GM18861 (cell line): ENCODE measurements at regions not wholly inside any gene's neighbourhood (a gene's known extent, or its start where the extent isn't known, plus 50 kb on each side); places are given as distances from the start of the nearest gene placed in this dataset.
"Not testable (repeated sequence)": the region's sequence is repeated elsewhere in the genome, so short reads cannot be mapped to it uniquely, and the experiment has no call there.

Experiments used
- ATAC-seq: cut with Tn5 transposase; IDR thresholded peaks from one replicate; pipeline ENCODE4 v1.9.1; 2021; ENCODE audit not compliant: unreplicated experiment

DNA sequence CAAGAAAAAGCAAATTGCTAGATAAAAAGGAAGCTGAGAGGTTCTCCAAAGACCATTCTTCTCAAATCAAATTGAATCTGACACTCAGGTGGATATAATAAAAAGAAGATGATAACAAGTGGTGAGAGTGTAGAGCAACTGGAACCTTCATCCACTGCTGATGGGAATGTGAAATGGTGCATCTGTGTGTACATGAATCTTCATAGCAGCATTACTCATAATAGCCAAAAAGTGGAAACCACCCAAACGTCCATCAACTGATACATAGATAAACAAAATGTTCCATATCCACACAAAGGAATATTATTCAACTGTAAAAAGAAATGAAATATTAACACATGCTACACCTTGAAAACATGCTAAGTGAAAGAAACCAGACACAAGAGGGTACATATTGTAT is 357.2 kb upstream of the EPHA4 start:
- ATAC-seq: no peak

DNA sequence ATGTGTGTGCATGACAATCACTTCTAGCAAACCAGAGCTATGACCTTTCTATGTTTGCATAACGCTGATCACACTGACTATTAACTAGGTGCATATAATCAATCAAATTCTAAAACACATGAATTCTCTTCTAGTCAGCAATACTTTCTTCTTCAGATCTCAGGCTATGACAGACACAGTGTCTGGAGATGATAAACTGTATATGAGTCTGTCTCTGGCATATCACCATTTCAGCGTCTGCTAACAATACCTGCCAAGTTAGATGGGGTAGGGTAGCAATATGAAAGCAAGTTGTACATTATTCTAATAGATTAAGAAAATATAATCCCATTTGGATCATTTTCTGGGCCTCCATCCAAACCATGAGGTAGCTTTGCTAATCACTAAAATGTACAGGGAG is 354.2 kb upstream of the EPHA4 start:
- no peak for ATAC-seq

DNA sequence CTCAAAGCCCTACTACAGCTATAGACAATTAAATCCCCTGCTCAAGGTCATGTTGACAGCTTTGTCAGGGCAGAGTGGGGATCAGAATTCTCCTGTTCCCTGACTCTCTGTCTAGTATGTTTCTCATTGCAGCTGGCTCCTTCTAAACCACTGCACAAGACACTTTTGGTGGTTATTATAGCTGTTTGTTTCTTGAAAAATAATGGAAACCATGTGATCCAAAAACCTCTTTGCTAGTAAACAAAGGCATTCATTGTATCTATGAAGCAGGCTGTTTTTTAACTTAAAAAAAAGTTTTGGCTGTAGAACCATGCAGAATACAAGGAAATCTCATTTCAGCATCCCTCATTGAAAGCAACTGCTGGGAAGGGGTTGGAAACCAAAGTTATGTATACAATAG is 352.5 kb upstream of the EPHA4 start:
- no peak for ATAC-seq

DNA sequence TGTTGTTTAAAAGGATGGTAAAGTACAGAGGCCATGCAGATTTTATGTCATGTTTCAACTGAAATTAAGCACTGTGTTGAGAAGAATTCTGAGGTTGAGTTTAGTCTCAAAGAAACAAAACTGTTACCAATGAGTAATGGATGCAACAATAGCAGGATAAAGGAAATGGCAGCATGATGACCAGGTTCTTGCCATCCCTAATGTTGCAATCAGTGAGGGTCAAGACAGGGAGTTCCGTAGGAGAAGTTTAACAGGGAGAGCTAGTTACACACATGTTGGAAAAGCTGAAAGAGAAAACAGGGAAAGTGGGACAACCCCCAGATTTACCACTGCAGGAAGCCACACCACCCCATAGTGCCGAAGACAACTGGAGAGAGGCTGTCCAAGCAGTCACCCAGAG is 343.8 kb upstream of the EPHA4 start:
- no peak for ATAC-seq

DNA sequence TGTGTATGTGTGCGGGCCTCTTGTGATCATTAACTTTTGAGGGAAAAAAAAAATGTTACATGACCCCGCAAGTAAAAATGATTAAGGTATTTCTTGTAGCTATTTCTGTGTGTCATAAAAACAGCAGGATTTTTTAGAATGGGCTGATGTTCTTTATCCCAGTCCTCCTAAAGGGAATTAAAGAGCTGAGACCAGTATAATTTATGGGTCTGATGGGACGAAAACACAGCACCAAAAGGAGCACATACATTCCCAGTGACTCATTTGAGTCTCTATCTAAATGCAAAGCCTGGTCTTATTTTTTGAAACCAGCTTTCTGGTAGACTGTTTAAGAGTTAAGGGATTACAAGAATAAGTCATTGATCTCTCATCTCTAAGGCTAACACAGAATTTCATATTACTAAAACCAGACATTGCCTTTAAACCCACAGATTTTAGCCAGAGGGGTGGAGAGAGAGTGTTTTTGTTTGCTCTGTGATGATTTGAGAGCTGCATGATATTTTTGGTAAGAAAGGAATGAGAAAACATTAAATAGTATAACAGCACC is 342.3 kb upstream of the EPHA4 start:
- ATAC-seq: no peak

DNA sequence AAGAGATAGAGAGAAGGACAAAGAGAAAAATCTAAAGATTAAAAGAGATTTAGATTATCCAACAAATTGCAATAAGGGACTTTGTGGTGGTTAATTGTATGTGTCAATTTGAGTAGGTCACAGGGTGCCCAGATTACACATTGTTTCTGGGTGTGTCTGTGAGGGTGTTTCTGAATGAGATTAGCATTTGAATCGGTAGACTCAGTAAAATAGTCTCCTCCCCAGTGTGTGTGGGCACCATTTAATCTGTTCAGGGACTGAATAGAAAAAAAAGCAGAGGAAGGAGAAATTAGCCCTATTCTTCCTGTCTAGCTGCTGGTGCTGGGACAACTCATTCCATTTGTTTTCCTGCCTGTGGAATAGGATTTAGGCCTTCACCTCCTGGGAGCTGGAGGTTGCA is 339.8 kb upstream of the EPHA4 start:
- ATAC-seq: no peak

DNA sequence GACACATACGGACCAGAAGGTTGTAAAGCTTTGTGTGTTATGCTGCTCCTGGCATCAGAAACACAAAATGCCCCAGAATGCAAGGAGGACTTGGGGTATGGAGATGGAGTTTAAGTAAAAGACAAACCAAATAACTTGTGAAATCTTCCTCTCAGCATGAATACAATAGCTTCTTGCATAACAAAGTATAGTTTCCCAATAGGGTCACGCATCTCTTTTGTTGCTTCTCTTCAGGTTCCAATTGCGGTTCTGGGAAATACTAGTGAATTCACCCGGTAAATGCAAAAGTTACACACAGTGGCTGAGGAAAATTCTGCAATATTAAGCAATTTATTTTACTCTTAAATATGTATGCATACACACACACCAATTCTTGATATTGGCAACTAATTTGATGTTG is 339.2 kb upstream of the EPHA4 start:
- no peak for ATAC-seq

DNA sequence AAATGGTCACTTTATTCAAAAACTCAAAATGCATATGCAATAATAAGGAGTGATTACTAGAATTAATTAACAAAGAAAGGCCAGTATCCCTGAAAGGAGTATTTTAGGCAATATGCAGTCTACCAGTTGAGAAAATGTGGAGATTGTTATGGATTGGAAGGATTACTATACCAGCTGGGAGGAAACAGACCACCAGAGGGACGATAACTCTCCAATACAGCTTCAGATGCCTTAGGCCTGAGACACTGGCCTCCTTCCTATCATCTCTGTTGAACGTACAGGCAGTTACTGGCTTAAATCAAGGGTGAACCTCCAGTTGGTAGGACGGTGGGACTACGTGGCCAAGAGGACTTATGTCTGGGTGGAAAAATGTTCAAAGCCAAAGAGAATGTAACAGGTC is 336.4 kb upstream of the EPHA4 start:
- no peak for ATAC-seq

DNA sequence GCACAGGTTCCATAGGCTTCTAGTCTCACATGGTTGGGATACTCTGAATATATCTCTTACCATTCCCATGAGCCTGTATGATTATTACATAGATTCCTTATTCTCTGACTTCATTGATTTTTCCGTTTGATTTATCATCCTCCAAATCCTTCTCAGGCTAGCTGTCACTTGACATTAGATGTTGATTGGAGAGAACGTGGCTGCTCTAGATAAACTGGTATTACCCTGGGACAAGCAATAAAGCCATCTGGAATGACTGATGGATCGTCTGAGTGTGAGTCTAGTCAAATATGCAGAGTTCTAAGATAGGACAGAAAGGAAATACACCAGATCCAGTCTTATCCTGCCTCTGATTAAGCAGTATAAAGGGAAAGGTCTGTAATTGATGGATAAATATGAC is 325.6 kb upstream of the EPHA4 start:
- ATAC-seq: no peak

DNA sequence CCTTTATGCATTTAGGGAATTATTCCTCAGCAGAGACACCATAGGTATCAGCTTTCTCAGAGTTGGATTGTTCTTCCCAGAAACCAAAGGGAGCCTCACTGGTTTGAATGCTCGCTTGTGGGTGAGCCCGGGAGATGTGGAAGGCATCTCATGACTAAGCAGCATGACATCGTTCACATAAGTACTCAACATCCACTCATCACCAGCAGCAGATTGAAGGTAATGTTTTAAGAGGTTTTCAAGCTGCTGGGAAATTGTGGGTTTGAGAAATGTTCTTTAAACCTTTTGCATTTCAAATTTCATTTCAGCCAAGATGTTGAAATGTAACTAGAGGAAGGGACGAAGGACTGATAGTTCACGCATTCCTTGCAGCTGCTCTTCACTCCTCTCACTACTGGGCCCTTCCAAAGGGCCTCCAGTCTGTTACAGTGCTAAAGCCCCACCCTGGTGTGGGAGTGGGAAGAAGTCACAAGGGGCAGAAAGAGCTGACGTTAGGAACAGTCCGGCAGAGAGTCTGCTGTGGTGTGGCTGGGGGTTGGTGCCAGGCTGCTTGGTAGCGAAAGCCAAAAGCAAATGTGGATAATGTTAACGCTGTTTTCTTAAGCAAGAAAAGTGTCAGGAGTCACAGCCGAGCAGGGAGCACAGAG is 324.5 kb upstream of the EPHA4 start:
- no peak for ATAC-seq

DNA sequence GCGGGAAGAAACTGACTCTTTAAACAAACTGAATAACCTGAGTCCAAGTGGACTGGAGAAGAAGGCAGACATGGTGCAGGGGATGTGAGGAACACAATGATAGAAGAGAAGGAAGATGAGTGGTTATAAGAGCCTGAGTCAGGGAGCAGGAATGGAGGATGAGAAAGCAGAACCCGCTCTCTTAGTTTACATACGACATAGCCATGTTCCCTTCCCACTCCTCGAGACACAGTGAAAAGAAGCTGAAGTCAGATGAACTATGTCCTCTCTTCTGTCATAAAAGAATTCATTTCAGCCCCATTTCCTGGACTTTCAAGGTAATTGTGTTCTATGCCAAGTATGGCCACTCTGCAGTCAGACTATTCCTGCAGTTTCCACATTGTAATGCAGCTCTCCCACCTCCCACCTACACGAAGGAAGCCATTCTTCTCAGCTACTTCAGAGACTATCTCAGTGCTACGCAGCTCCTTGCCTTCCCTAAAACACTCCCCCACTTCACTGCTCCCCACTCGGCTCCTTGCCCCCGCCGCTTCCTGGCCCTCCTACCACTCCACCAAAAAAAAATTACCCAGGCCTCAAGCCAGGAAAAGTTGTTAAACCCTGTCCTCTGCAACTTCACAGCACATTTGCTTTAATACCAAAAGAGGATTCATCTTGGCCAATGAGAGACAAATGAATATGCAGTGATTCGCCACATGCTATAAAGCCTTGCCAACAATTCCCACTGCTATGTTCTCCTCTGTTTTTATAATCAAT is 323.4 kb upstream of the EPHA4 start:
- ATAC-seq: no peak

DNA sequence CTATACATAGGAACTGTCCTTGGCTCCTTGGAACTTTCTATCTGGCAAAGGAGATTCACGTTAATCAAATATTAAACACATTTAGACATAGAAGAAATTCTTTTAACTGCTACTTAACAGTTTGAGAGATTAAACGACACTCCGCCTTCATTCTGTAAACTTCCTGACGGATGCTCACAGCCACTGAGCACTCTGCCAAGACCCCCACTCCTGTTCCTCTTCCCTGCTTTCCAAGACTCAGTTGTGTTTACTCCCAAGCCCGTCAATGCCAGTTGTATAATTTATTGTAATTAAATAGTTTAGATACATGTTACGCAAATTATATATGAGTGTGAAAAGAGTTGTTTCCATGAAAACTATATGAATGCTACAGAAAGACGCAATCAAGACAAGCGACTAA is 321.4 kb upstream of the EPHA4 start:
- no peak for ATAC-seq

DNA sequence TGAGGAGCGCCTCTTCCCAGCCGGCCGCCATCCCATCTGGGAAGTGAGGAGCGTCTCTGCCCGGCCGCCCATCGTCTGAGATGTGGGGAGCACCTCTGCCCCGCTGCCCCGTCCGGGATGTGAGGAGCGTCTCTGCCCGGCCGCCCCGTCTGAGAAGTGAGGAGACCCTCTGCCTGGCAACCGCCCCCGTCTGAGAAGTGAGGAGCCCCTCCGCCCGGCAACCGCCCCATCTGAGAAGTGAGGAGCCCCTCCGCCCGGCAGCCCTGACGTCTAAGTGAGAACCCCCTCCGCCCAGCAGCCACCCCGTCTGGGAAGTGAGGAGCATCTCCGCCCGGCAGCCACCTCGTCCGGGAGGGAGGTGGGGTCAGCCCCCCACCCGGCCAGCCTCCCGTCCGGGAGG is 319.9 kb upstream of the EPHA4 start:
- not testable (repeated sequence) for ATAC-seq

DNA sequence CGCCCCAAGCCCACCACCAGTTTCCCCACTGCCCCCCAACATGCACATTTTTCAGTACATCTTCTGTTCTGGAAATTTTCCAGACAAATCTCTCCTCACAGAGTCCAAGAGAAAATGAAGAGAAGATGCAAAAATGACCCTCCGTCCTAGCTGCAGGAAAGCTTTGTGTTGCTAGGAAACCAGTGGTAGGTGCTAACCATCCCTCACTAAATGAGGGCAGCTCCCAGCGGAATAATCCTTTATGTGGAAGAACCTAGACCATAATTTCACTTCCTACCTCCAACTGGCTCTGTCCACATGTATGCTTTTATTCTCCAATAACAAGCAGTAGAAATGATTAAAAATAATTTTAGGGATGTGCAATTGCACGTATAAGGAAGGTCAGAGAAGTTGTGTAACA is 311.9 kb upstream of the EPHA4 start:
- ATAC-seq: no peak

DNA sequence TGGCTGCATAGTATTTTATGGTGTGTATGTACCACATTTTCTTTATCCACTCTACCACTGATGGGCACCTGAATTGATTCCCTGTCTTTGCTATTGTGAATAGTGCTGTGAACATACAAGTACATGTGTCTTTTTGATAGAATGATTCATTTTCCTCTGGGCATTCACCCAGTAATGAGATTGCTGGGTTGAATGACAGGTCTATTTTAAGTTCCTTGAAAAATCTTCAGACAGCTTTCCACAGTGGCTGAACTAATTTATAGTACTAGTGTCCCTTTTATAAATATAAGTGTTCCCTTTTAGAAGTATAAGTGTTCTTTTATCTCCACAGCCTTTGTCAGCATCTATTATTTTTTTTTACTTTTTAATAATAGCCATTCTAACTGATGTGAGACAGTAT is 303.9 kb upstream of the EPHA4 start:
- no peak for ATAC-seq

DNA sequence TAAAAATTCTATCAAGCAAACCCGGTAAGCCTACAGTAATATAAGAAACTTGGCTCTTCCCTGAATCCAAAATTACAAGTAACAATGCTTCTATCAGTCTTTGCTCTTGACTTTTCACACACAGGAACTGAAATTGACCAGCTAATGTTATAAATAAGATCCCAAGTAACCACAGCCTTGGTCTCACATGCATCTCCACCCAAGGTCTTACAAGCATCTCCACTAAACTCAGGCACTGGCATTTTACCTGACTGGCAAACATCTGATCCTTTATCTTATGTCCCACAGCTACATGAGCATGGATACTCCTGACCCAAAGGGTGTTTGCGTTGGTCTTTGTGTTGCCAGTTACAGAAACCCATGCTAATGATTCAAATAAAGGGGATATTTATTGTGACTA is 302.3 kb upstream of the EPHA4 start:
- ATAC-seq: no peak

DNA sequence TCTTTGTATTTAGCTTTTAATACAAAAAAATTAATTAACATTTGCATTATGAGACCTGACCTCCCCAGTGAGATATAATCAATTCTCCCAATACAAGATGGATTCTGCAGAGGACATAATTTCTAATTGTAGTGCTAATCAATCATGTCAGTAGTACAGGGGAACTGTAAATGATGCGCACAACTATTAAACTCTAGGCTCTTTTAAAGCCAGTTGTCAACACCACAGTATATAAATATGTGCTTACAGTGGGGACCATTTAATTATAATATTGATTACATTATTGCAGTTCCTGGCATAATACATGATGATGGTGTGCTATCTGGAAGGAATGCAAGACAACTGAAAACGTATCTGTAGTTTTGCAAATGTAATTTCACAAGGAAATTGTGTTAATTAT is 285.6 kb upstream of the EPHA4 start:
- no peak for ATAC-seq

DNA sequence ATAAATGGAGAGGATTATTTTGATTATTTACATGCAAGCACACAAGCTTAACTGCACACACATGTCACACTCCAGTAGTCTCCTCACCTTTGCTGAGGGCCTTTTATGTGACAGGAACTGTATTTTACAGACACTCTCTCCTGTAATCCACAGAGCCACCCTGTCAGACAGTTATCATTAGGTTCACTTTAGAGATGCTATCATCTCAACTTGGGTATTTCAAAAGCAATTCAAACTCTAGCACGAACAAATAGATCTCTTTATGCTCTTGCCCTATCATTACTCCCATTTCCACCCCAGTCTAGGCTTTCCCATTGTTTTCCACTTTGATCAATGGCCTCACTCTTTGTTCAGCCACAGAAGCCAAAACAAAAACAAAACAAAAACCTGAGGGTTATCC is 281.2 kb upstream of the EPHA4 start:
- ATAC-seq: no peak

DNA sequence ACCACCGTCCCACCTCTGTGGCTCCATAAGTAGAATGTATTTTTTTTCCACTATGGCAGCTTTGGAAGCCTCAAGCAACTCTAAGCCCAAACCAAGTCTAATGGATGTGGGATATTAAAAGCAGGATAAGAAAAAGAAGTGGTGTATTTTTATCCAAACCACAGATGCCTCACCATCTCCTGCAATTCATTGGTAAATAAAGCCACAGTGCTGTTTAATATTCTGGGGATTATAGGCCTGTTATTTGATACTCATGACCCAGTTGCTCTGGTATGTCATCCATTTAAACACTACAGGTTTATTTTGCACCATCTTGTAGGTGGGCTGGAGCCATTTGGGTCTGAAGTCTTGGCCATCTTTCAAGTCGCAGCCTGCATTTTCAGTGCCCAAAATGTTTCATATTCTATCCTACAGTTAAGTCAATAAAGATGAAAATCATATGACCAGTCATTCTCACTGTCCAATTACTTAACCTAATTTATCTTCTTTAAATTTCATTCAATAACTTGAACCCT is 279.5 kb upstream of the EPHA4 start:
- no peak for ATAC-seq

DNA sequence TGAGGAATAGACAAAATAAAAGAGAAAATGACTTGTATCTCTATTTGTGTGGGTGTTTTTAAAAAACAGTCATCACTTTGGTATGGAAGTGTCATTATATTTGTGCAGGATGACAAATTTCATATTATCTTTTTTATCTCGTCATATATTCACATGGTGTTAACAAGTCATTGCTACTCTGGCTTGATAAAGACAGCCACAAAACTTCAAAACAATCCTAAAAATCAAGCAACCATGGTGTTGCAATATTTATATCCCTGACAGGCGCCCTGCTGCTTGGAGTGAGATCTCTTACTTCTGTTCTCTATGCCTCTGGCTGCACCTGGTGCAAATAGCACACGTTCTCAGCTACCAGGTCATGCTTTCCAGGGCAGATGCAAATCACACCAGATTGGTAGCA is 278.0 kb upstream of the EPHA4 start:
- no peak for ATAC-seq

DNA sequence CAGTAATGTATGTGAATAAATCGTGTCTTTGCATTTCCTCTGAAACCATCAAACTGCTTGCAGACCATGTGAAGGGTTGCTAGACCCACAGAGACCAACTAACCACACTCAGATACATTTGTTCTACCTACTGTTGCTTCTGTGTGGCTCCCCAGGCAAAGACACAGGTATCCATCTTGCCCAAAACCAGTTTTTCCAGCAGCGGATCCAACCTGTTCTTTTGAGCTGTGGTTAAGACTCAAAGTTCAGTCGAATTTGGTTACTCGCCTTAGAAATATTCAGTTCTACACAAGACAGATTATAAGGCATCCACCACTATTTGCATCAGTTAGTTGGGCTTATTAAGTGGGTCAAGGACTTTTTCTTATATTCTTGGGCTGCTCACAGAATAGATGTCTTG is 276.2 kb upstream of the EPHA4 start:
- no peak for ATAC-seq

DNA sequence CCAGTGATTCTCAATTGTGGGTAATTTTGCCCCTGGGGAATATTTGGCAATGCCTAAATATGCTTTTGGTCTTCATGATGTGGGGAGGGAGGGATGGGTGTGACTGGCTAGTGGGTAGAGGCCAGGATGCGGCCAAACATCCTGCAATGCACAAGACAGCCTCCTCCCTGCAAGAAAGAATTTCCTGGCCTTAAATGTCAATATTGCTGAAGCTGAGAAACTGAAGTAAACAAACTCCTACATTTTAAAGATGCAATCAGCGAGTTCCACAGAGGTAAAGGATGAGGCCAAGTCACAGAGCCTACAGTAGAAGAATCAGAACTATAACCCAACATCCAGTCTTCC is 272.9 kb upstream of the EPHA4 start:
- ATAC-seq: no peak
